ENCODE measurements at regions not wholly inside any gene's neighbourhood (a gene's known extent, or its start where the extent isn't known, plus 50 kb on each side); places are given as distances from the start of the nearest gene placed in this dataset.

GRCh38 chr11:92425127-92425526 lies 200.5 kb downstream of the FAT3 start:
- TF ChIP-seq FOXP2 (optimal IDR thresholded peaks at IDR 0.05; ENCODE audit: control extremely low read depth, extremely low read length, insufficient read depth) (no peak), POLR2AphosphoS5 (IDR thresholded peaks at IDR 0.05; ENCODE audit: borderline replicate concordance, low read depth, low read length) (no peak), EZH2 (IDR thresholded peaks at IDR 0.05) (no peak)

Data from SK-N-MC (cell line).